Left renal pelvis (tissue), 4 donors: ENCODE measurements at regions not wholly inside any gene's neighbourhood (a gene's known extent, or its start where the extent isn't known, plus 50 kb on each side); places are given as distances from the start of the nearest gene placed in this dataset.

Experiments used
- DNase-seq, 4 donors: peaks; one replicate each; pipeline ENCODE4 v3.0.0-alpha.2; 2013; ENCODE audit warnings: low read depth in 4 of 4, low spot score in 3 of 4

DNA sequence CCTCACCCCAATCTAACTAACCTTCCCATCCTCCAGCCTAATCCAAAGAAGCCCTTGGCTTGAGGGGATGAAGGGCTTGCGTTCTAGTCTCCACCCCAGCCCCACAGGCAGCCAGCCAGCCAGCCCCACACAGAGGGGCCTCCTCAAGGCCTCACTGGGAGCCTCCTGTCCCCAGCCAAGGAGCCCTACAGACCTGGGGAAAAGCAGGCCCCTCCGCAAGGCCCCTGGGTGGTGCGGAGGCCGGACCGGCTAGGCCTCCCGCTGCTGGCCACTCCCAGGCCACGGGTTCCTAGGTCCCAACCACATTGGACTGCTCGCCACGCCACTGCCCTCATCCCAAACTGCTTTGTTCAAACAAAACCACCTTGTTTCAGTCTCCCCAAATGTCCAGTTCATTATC is 78.0 kb downstream of the ZIC5 start:
- no peak for DNase-seq

DNA sequence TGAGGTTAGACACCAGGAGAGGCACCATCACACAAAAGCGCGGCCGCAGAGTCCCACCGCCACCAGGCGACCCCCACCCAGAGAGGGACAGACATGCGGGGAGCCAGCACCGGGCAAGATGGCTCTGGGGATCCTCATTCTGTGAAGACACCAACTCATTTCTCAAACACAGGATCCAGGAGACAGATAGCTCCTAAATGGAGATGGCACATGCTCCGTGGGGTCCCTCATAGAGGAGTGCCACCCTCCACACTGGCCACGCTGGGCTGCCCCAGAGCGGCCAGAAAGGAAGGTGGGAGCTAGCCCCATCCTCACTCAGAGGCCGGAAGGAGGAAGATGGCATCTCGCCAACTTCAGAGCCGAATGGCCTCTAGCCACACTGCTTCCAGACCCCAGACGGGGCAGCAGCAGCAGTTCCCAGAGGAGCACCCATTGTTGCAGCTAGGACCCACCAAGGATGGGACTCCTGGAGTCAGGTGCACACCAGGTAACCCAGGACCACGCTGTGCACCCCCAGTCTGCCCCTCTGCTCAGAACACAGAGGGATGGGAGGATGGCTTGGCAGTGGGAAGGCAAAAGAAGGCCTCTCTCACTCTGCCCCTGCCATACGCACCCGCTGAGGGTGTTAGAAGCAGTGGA is 78.6 kb downstream of the ZIC5 start:
- DNase-seq, result no peak

DNA sequence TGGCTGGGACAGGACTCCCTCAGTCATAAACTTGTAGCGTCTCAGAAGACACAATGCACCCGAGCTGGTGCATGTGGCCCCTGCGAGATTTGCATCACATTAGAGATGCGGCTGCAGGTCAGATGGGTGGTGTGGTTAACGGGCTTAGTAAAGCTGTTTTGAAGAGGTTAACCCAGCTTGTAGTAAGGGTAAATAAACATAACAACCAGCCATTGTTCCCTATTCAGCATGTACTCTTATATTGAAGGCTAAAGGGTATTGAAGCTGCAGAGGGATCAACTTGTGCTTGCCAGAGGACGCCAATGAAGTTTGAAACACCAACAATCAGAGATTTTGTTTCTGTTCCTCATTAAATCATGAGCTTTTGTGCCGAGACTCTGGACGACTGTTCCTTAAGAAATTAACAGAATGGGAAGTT is 79.4 kb downstream of the ZIC5 start:
- no peak for DNase-seq

DNA sequence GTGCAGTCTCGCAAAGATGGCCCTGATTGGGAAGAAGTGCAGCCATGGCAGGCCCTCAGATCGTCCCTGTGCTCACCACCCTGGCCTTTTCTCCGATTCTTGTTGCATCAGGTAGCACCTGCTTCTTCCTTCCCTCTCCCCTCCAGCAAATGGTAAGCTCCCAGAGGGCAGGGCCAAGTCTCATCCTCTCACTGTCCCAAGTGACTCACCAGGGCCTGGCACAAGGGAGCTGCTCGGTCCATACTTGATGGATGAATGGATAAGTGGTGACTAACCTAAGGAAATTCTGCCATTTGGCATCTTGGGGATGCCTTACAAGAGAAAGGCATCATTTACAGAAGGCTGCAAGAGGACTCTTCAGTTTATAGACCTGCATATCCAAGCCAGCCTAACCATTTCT is 84.9 kb downstream of the ZIC5 start:
- no peak for DNase-seq

DNA sequence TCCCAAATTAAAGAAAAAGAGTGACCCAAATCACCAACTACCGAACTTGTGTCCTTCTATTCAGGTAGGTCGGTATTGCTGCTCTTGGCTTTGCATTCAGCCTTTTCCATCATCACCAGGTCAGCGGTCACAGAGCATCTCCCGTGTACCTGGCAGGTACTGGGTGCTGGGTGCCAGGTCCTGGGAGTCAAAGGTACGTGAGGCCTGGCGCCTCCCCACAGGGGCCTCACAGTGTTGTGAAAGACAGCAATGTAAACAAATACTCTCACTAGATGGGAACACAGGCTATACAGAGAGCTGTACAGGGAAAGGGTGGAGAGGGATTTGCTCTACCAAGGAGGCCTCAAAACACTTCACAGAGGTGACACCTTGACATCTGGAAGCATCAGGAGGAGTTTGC is 86.7 kb downstream of the ZIC5 start:
- no peak for DNase-seq

DNA sequence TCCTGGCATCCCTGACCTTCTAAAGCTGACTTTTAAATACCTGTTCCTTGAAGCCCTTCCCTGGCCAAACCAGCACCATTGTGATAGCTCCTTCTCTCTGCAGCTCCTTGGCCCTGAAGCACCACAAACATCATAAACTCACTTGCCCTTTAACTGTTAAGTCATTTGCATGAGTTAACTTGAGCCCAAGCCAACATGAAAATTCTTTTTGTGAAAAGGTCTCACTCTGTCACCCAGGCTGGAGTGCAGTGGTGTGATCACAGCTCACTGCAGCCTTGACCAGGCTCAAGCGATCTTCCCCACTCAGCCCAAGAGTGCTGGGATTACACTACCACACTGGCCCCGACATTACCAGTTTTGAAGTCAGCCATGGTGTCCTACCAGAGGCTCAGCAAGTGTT is 87.8 kb downstream of the ZIC5 start:
- no peak for DNase-seq

DNA sequence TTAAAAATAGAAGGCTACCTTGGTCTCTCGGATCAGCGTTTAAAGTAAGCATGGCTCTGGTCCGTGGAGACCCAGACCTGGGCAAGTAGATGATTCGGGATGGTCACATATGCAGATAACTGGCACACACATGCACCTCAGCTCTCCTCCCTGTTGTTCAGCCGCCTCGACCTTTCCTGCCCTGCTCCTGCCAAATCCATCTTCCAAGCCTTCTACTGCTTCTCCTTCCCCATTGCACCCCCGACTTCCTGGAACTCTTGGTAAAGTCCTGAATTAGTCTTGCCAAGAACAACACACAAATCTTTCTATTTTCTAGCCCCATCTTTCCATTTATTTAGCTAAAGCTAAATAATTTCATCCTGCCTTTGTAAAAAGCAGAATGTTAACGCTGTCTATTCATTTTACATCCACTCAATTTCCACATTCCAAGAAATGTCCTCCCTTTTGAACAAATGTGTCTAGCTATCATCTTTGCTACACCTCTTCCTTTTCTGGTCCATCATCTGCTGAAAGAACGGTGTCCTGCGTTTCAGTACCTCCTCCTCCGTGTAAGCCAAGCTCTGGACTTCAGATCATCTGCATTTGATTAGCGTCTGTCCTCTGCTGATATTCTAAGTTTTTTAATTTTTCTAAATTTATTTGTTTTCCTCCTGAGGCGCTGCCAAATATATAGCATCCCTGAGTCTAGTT is 92.5 kb downstream of the ZIC5 start:
- no peak for DNase-seq

DNA sequence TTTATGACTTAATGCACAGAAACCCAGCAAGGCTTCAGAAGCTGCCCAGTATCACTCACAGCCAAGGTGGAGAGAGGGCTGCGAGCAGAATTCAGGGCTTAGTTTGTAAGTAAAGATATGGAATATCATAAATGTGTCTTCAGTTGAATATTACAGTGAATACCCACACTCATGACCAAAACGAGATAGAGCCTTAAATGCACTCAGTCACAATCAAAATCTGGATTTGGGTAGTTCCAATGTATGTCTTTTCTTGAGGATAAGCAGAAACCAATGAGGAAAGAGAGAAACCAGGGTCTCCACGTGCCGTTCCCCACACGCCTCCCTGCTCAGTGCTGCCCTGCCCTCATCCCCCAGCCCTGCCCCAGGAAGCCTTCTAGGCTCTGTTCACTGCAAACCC is 94.9 kb downstream of the ZIC5 start:
- DNase-seq, result no peak

DNA sequence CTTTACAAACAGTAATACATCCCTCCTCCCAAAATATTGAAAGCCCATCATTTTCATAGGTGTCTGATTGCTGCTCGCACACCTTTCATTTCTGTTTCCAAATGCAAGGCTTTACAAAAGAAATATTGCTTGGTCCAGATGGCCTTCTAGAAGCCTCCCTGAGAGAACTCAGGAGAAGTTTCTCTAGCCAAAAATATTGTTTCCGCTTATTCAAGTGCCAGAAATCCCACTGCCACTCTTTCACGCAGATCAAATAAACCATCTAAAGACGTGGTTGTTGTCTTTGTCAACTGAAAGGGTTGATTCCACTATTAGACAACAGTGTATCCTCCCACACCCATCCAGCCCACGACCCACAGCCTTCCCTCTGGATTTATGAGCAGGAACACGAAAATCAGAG is 96.2 kb downstream of the ZIC5 start:
- no peak for DNase-seq

DNA sequence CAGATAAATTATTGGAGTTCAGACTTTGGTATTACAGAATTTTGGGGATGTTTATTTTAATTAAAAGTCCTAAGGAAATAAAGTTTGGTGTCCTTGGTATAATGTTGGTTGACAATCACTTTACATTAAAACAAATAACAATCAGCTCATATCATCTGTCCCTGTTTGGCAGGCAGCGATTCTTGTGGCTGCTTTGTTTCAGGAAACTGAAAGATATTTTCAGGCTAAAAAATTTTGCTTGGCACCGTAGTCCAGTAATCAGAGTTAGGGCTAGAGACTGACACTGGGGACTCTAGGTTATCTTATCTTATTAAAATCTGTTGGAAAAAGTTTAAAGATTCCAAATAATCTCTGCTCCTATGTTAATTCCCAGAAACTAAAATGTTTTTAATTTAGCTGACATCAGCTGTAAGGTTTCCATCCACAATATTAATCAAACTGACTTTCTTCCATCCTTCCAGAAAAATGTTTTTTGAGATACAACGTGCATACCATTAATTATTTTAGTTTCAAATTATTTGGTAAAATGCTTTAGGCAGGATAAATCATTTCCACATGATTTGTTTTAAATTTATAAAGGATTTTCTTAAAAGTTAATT is 97.6 kb downstream of the ZIC5 start:
- DNase-seq, result no peak

DNA sequence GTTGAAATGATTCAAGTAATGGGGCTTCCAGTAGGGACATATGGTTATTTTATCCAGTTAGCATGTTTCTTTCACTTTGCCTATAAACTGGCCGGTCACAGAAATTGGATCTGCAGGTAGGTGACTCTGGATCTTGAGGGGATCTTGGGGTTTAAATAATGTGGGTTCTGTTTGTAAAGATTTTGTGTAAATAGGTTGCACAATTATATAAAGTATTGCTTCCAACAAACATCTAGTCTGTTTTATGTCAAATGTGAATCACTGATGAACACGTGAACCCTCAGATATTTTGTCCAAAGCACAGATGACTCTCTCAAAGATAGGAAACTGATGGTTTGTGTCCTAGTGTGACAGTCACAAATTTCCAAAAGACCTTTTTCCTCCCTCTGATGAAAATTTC is 98.4 kb downstream of the ZIC5 start:
- no peak for DNase-seq

DNA sequence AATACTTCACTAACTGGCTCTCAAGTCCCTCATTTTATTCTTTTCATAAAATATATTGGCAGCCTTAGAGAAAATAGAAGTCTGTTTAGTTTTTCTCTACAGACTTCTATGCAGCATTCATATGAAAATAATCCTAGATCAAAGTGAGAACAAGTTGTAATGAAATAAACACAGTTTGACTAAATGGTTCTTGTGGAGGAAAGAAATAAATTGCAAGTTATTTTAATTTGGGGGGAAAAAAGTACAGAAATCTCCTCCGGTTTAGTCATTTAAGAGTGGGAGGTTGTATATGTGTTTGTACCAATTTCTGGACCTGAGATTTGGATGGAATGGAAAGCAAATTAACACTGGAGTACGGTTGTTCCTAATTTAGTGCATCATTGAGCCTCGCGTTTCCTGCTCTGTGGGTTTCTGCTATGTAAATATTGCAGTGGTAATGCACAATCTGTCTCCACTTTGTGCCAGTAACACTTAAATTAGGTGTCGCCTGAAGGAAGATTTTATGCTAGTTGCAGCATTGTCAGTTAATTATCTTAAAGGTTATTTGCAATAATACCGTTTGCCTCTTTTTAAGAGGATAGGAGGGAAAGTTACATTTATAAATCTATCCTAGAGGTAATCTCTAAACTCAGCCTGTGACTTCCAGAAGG is 100.2 kb downstream of the ZIC5 start:
- no peak for DNase-seq

DNA sequence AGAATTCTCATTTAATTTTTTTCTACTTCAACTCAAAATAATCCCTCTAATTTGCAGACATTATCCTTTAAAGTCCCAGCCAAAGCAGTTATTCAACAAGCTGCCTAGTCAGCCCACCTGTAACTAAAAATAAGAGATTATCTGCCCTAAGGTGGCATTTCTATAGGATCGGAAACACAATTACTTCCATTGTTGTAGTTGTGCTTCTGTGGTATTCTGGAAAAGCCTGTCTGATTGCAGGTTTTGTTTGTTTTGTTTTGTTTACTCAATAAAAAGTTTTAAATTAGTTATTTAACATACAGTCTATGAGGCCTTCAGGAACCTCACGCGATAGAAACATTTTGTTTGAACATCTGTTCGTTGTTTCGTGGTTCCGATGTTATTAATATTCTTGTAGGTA is 101.0 kb downstream of the ZIC5 start:
- DNase-seq, result no peak

DNA sequence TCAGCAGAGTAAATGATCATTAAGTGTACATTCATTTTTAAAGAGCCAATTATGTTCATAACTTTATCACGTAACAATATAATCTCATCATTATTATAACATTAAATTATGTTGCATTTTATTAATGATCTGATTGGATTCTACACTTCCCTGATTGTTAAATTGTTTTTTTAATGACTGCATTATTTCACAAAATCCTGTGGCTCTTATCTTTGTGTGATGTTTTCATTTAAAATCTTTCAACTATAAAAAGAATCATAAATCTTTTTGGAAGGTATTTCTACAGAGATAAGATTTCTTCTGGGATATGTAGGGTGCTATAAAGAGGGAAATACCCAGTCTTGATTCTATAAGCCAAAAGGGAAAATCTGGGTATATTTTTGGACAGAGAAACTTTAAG is 101.7 kb downstream of the ZIC5 start:
- DNase-seq, result no peak

DNA sequence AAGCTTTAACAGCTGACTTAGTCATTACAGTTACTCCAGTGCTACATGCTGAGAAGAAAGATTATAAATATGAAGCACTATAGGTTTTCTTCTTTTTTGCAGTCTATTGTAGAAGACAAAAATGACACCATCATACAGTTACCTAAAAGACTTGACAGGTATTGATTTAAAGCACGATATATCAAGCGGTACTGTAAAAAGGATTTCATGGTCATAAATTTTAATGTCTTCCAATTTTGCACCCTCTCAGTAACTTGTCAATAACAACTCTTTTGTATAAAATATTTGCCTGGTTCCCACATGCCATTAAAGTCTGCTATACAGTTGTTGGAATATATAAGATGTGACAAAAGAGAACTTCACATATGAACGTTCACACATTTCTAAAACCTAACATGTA is 102.8 kb downstream of the ZIC5 start:
- DNase-seq, result no peak

DNA sequence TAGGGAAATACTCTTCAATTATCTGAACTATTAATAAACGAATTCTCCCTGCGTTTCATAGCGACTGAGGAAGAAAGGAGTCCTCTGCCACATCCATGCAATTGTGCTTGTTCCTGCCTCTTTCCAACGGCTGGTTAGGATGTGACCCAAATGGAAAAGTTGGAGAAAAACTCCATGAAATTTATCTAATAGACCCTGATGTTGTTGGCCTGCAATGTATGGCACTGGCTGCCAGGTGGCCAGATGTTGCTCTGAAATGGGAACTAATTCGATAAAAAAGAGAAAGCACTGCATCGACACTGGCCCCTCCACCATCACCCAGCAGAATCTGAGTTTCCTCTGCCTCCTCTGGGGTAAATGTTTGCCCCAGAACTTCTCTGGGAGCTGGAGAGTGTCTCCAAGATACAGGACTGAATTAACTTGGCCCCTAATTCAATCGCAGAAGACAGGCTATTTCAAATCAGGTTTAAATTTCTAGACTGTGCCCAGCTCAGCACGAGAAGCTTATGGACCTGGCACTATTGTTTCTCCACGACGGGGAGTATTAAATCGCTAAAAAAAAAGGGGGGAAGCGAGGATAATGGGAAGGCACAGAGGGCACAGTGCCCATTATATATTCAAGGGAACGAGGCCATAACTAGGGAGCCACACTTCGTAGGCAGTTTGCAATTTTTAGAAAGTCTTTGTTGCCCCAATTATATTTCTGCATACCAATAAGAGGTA is 103.9 kb downstream of the ZIC5 start:
- DNase-seq, result no peak

DNA sequence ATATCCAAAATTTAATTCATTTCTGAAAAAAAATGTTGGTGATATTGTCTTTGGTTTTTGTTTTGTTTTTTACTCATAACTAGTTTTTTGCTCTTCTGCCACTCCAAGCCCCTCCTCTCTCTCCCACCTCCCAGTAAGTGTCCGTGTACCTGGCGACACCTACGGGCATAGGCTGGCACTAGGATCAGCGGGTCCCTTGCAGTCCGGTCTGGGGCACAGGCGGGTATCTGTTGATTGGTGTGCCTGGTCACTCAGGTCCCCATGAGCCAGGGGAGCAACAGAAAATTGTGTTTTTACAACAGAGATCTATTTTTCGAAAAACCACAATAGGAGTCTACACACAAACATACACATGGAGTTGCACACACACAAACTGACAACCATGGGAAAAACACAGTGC is 104.8 kb downstream of the ZIC5 start:
- no peak for DNase-seq

DNA sequence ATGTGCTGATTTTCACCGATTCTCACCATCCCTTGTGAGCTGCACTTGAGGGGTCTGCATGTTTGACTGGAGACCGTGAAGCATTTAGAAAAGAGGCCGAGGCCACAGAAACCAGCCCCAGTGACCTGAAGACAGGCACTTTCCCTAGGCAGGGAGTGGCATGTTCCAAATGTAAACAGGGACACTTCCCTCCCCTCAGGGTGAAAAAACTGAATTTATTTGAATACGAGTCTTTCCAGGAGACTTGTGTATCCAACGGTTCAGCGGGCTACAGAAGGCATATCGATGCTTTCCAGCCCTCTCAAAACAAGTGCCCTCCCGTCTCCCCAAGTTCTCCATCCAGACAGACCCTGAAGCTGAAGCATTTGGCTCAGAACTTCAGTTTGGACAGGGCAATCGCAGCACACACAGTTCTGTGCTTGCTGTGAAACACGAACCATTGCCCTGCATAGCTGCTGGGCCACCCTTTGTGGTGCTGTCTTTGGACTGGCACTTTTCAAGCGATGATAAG is 106.1 kb downstream of the ZIC5 start:
- no peak for DNase-seq

DNA sequence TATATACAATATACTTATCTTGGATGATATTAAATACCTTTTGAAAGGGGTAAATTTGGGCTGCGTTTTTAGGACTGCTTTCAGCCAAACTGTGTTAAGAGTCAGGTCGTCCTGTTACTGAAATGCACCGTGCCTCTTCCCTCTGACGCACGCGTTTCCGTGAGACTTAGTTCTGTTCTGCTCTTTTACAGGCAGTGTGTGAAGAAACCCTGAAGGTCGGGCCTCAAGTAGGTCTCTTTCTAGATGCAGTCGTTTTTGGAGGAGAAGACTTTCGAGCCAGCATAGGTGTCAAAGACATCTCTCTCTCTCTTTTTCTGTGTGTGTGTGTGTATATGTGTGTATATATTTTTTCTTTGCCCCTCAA is 107.0 kb downstream of the ZIC5 start:
- no peak for DNase-seq

DNA sequence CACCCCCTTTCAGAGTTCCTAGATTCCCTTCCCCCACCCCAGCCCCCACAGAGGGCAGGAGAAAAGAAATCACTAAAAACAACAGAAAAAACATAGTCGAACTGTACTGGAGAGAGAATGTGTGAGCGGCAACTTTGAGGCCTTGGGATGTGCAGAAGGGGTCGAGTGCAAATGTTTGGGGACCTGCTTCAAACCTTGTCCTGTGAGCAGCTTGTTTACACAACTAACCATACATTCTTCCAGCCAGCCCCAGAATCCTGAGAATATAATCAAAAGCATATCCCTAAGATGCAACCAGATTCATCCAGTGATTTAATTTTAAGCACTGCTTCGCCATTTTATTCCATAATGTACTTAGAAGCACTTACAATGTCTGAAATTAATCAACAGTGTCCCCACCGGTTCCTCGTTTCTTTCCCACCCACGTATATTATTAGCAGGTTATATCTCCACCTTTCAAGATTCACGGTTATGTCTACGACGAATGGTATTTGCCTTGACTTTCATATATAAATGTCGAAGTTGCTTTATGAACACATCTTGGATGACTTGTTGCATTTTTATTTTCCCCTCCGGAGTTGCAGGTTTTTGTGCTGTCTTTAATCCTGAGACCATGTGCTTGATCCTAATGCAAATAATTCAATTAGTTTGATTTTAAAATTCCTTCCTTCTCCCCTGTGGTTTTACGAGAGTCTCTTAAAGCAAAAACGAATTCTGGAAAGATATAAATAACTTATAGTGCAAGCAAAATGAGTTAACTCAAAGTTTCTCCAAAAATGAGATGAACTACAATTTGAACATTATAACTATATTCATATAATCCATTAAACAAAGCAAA is 107.6 kb downstream of the ZIC5 start:
- DNase-seq, result no peak
